HCT116 (cell line): ENCODE measurements at regions not wholly inside any gene's neighbourhood (a gene's known extent, or its start where the extent isn't known, plus 50 kb on each side); places are given as distances from the start of the nearest gene placed in this dataset.

Source experiments
- ATAC-seq: fragments of 200-7000 bp; cut with Tn5 transposase; 2 replicates; pipeline ENCODE4 v1.9.1; 2020; ENCODE audit warnings: mild to moderate bottlenecking, moderate library complexity
- BruUV-seq: library from RNA; stranded (reverse); fragments of 400-500 nt; replicated peaks from 2 replicates; lab custom pipeline; 2021; lab: Mats Ljungman, UMichigan
- CTCF ChIA-PET: fragments of 300-600 bp; sonication (Branson Sonifier 250); formaldehyde crosslinking; loops from one replicate; lab custom pipeline; 2021; ENCODE audit warnings: antibody characterized with exemption; lab: Charles Lee
- POLR2A ChIA-PET: fragments of 300-600, 350-600 bp; sonication (Branson Sonifier 250); formaldehyde crosslinking; loops from one replicate; lab custom pipeline; 2021; ENCODE audit warnings: antibody characterized with exemption; lab: Charles Lee
- RAD21 ChIA-PET, 2 experiments: fragments of 300-600 bp; sonication (Branson Sonifier 250); formaldehyde crosslinking; loops; one replicate each; lab custom pipeline; 2023; ENCODE audit warnings: low total read pairs in 2 of 2; ENCODE audit not compliant: uncharacterized antibody in 2 of 2, unreplicated experiment in 2 of 2, low non-redundant PET in 1 of 2; lab: Charles Lee
- DNase-seq: peaks from one replicate; pipeline ENCODE4 v3.0.0-alpha.2; 2010; ENCODE audit warnings: low read depth, low spot score
- H2AFZ ChIP-seq: fragments of 200-600 bp; shearing (Covaris generic), sonication (generic); 2 replicates; pipeline ENCODE4 v1.6.1; 2017; ENCODE audit warnings: low read depth, mixed run types, mixed read lengths, antibody characterized with exemption, low read length; ENCODE audit not compliant: poor library complexity, severe bottlenecking
- H3K27ac ChIP-seq: 2 replicates; pipeline ENCODE4 v1.5.1; 2012; ENCODE audit warnings: low read depth, low read length
- H3K27me3 ChIP-seq: fragments of 200-600 bp; sonication (generic); 2 replicates; pipeline ENCODE4 v1.6.1; 2016; ENCODE audit warnings: mixed run types, low read length, mixed read lengths; ENCODE audit not compliant: insufficient read depth
- H3K36me3 ChIP-seq, 2 experiments: fragments of 200-500 bp in 1 of 2; fragments of 200-600 bp in 1 of 2; sonication (Bioruptor generic) in 1 of 2; sonication (generic) in 1 of 2; 2 replicates each; pipeline versions ENCODE4 v1.5.1 to v1.6.1; 2014 to 2016; ENCODE audit warnings: low read length in 2 of 2, inconsistent platforms in 1 of 2, mixed read lengths in 1 of 2, mixed run types in 1 of 2; ENCODE audit not compliant: insufficient read depth in 2 of 2, control insufficient read depth in 1 of 2
- H3K4me1 ChIP-seq, 2 experiments: fragments of 200-600 bp in 1 of 2; sonication (generic) in 1 of 2; 2 replicates each; pipeline versions ENCODE4 v1.5.1 to v1.6.1; 2012 to 2017; ENCODE audit warnings: low read length in 2 of 2, inconsistent platforms in 1 of 2, mild to moderate bottlenecking in 1 of 2, mixed read lengths in 1 of 2, mixed run types in 1 of 2, moderate library complexity in 1 of 2; ENCODE audit not compliant: insufficient read depth in 2 of 2, control insufficient read depth in 1 of 2
- H3K4me2 ChIP-seq: fragments of 200-600 bp; sonication (generic); 2 replicates; pipeline ENCODE4 v1.6.1; 2017; ENCODE audit warnings: mixed run types, low read length, mixed read lengths
- H3K4me3 ChIP-seq, 2 experiments: fragments of 200-600 bp in 1 of 2; sonication (generic) in 1 of 2; replicated peaks in 1 of 2; 2 replicates each; pipeline ENCODE4 v1.5.1; 2011 to 2016; ENCODE audit warnings: low read length in 2 of 2, control low read depth in 1 of 2, low read depth in 1 of 2, mild to moderate bottlenecking in 1 of 2, mixed read lengths in 1 of 2, mixed run types in 1 of 2
- H3K79me2 ChIP-seq: fragments of 200-600 bp; sonication (generic); 2 replicates; pipeline ENCODE4 v1.6.1; 2017; ENCODE audit warnings: mild to moderate bottlenecking, mixed run types, low read length, moderate library complexity, mixed read lengths; ENCODE audit not compliant: insufficient read depth
- H3K9ac ChIP-seq: fragments of 200-600 bp; sonication (generic); 2 replicates; pipeline ENCODE4 v1.6.1; 2016; ENCODE audit warnings: low read length, mixed read lengths
- H3K9me2 ChIP-seq: fragments of 200-600 bp; sonication (generic), shearing (Covaris generic); 2 replicates; pipeline ENCODE4 v1.6.1; 2017; ENCODE audit warnings: mixed run types, mild to moderate bottlenecking, moderate library complexity; ENCODE audit not compliant: insufficient read depth
- H3K9me3 ChIP-seq, 2 experiments: fragments of 200-500 bp in 1 of 2; fragments of 200-600 bp in 1 of 2; sonication (Bioruptor generic) in 1 of 2; sonication (generic) in 1 of 2; 2 replicates each; pipeline ENCODE4 v1.6.1; 2014 to 2017; ENCODE audit warnings: low read length in 2 of 2, mixed read lengths in 2 of 2, inconsistent platforms in 1 of 2, low read depth in 1 of 2, mild to moderate bottlenecking in 1 of 2, mixed run types in 1 of 2, moderate library complexity in 1 of 2; ENCODE audit not compliant: control insufficient read depth in 1 of 2, insufficient read depth in 1 of 2
- H4K20me1 ChIP-seq: fragments of 200-600 bp; sonication (generic), shearing (Covaris generic); 2 replicates; pipeline ENCODE4 v1.6.1; 2017; ENCODE audit warnings: mixed run types, mild to moderate bottlenecking, moderate library complexity; ENCODE audit not compliant: insufficient read depth
- CBX3 ChIP-seq: IDR thresholded peaks from 2 replicates; pipeline ENCODE4 v1.6.1; 2012; ENCODE audit warnings: low read depth
- EGR1 ChIP-seq: IDR thresholded peaks from 2 replicates; pipeline ENCODE4 v1.6.1; 2012; ENCODE audit warnings: low read depth
- ELF1 ChIP-seq: IDR thresholded peaks from 2 replicates; pipeline ENCODE4 v1.6.1; 2012; ENCODE audit warnings: low read depth, borderline replicate concordance
- EZH2 ChIP-seq: fragments of 200-600 bp; sonication (generic); IDR thresholded peaks from 2 replicates; pipeline ENCODE4 v1.6.1; 2017; ENCODE audit warnings: antibody characterized with exemption, mixed run types
- FOSL1 ChIP-seq: IDR thresholded peaks from 2 replicates; pipeline ENCODE4 v1.6.1; 2012; ENCODE audit warnings: low read depth
- JUND ChIP-seq: IDR thresholded peaks from 2 replicates; pipeline ENCODE4 v1.6.1; 2012
- POLR2A ChIP-seq: IDR thresholded peaks from 2 replicates; pipeline ENCODE4 v1.7.0; 2011; ENCODE audit warnings: borderline replicate concordance; ENCODE audit not compliant: insufficient read depth, insufficient read length; ENCODE audit errors: extremely low read depth
- POLR2AphosphoS5 ChIP-seq: IDR thresholded peaks from 2 replicates; pipeline ENCODE4 v1.6.1; 2011; ENCODE audit warnings: mild to moderate bottlenecking, low read depth, low read length, moderate library complexity
- RAD21 ChIP-seq: IDR thresholded peaks from 2 replicates; pipeline ENCODE4 v1.6.1; 2012; ENCODE audit warnings: low read depth, mild to moderate bottlenecking
- SP1 ChIP-seq: IDR thresholded peaks from 2 replicates; pipeline ENCODE4 v1.6.1; 2012; ENCODE audit warnings: low read depth
- SRF ChIP-seq: IDR thresholded peaks from 2 replicates; pipeline ENCODE4 v1.6.1; 2012; ENCODE audit warnings: low read depth
- TCF7L2 ChIP-seq: IDR thresholded peaks from 2 replicates; pipeline ENCODE4 v1.7.0; 2011; ENCODE audit warnings: borderline replicate concordance, inconsistent platforms; ENCODE audit not compliant: insufficient read depth, insufficient read length; ENCODE audit errors: extremely low read depth
- YY1 ChIP-seq: IDR thresholded peaks from 2 replicates; pipeline ENCODE4 v1.6.1; 2011; ENCODE audit warnings: low read length, low read depth, moderate library complexity, mild to moderate bottlenecking; ENCODE audit not compliant: insufficient replicate concordance; ENCODE audit errors: extremely low read depth
- ZFX ChIP-seq: fragments of 450-650 bp; IDR thresholded peaks from 2 replicates; pipeline ENCODE4 v1.6.1; 2017
- ZNF274 ChIP-seq: fragments of 200-500 bp; sonication (Bioruptor generic); IDR thresholded peaks from 2 replicates; pipeline ENCODE4 v1.6.1; 2014; ENCODE audit warnings: mild to moderate bottlenecking, low read depth, low read length, inconsistent platforms
- intact Hi-C: fragments of 100-400 bp; cut with micrococcal nuclease; formaldehyde crosslinking; loops from 2 replicates; pipeline ENCODE4 v1.10.0; 2022
- TF ChIP-seq, protein P1 (sequence below): IDR thresholded peaks from 2 replicates; pipeline ENCODE4 v1.6.1; 2011; ENCODE audit warnings: mild to moderate bottlenecking, low read length, moderate library complexity; ENCODE audit not compliant: insufficient replicate concordance; ENCODE audit errors: extremely low read depth
- TF ChIP-seq, protein P2 (sequence below): IDR thresholded peaks from 2 replicates; pipeline ENCODE4 v1.6.1; 2012; ENCODE audit warnings: low read depth
- TF ChIP-seq, protein P3 (sequence below): IDR thresholded peaks from 2 replicates; pipeline ENCODE4 v1.6.1; 2012
- TF ChIP-seq, protein P4 (sequence below), 3 experiments: fragments of 200-600 bp in 1 of 3; sonication (generic) in 1 of 3; IDR thresholded peaks in 2 of 3; conservative IDR thresholded peaks in 1 of 3; 2 replicates each; pipeline ENCODE4 v1.5.1; 2012 to 2017; ENCODE audit warnings: low read depth in 2 of 3, low read length in 2 of 3, antibody characterized with exemption in 1 of 3, borderline replicate concordance in 1 of 3, control low read depth in 1 of 3, mild to moderate bottlenecking in 1 of 3, mixed read lengths in 1 of 3, mixed run types in 1 of 3, moderate library complexity in 1 of 3; ENCODE audit not compliant: insufficient read depth in 1 of 3

DNA sequence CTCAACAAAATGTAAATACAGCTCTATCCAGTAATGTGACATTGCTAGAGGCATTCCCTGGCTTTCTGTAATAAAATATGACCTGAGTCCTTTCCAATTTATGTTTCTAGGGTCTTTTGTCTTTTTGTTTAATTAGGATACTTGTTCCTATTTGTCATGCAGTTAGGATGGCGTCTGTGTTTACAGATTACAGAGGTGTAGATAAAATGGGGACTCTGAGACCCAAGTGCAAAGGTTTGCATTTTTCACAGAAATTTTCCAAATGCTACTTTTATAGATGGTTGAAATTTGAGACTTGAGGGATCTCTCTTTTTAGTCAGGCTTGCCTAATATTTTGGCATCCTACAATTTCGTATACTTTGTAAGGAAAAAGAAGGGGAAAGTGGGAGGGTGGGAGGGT, 332.4 kb downstream of the PTEN start:
- Histone ChIP-seq H2AFZ (no peak overlapping the region), H3K4me3 (no peak overlapping the region), H3K9me2 (no peaks in the 10 kb centered on the region), H3K27me3 (no peaks in the 10 kb centered on the region), H3K9me3 (no peaks in the 10 kb centered on the region), H3K79me2 (no peaks in the 10 kb centered on the region), H3K27ac (no peak overlapping the region), H3K36me3 (no peaks in the 10 kb centered on the region), H3K4me1 (peaks cover 0 to 7% of the 10 kb centered on the region in 2 experiments; a peak in 2 of 4 replicates), H3K4me2 (no peak overlapping the region), H3K9ac (no peak overlapping the region), H4K20me1 (no peaks in the 10 kb centered on the region)
- CTCF ChIA-PET: no interaction called here
- no peak for DNase-seq
- TF ChIP-seq, protein P1, sequence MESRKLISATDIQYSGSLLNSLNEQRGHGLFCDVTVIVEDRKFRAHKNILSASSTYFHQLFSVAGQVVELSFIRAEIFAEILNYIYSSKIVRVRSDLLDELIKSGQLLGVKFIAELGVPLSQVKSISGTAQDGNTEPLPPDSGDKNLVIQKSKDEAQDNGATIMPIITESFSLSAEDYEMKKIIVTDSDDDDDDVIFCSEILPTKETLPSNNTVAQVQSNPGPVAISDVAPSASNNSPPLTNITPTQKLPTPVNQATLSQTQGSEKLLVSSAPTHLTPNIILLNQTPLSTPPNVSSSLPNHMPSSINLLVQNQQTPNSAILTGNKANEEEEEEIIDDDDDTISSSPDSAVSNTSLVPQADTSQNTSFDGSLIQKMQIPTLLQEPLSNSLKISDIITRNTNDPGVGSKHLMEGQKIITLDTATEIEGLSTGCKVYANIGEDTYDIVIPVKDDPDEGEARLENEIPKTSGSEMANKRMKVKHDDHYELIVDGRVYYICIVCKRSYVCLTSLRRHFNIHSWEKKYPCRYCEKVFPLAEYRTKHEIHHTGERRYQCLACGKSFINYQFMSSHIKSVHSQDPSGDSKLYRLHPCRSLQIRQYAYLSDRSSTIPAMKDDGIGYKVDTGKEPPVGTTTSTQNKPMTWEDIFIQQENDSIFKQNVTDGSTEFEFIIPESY: no peak
- TF ChIP-seq POLR2A (no peak), JUND (no peak), EZH2 (no peak), YY1 (no peak), FOSL1 (no peak), ZNF274 (no peak), CBX3 (no peak), POLR2AphosphoS5 (no peak), RAD21 (no peak), ELF1 (no peak), SP1 (no peak), EGR1 (no peak), SRF (no peak), TCF7L2 (no peak), ZFX (no peak)
- TF ChIP-seq, protein P2, sequence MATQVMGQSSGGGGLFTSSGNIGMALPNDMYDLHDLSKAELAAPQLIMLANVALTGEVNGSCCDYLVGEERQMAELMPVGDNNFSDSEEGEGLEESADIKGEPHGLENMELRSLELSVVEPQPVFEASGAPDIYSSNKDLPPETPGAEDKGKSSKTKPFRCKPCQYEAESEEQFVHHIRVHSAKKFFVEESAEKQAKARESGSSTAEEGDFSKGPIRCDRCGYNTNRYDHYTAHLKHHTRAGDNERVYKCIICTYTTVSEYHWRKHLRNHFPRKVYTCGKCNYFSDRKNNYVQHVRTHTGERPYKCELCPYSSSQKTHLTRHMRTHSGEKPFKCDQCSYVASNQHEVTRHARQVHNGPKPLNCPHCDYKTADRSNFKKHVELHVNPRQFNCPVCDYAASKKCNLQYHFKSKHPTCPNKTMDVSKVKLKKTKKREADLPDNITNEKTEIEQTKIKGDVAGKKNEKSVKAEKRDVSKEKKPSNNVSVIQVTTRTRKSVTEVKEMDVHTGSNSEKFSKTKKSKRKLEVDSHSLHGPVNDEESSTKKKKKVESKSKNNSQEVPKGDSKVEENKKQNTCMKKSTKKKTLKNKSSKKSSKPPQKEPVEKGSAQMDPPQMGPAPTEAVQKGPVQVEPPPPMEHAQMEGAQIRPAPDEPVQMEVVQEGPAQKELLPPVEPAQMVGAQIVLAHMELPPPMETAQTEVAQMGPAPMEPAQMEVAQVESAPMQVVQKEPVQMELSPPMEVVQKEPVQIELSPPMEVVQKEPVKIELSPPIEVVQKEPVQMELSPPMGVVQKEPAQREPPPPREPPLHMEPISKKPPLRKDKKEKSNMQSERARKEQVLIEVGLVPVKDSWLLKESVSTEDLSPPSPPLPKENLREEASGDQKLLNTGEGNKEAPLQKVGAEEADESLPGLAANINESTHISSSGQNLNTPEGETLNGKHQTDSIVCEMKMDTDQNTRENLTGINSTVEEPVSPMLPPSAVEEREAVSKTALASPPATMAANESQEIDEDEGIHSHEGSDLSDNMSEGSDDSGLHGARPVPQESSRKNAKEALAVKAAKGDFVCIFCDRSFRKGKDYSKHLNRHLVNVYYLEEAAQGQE: no peak
- TF ChIP-seq, protein P3, sequence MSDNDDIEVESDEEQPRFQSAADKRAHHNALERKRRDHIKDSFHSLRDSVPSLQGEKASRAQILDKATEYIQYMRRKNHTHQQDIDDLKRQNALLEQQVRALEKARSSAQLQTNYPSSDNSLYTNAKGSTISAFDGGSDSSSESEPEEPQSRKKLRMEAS: no peak
- TF ChIP-seq, protein P4, sequence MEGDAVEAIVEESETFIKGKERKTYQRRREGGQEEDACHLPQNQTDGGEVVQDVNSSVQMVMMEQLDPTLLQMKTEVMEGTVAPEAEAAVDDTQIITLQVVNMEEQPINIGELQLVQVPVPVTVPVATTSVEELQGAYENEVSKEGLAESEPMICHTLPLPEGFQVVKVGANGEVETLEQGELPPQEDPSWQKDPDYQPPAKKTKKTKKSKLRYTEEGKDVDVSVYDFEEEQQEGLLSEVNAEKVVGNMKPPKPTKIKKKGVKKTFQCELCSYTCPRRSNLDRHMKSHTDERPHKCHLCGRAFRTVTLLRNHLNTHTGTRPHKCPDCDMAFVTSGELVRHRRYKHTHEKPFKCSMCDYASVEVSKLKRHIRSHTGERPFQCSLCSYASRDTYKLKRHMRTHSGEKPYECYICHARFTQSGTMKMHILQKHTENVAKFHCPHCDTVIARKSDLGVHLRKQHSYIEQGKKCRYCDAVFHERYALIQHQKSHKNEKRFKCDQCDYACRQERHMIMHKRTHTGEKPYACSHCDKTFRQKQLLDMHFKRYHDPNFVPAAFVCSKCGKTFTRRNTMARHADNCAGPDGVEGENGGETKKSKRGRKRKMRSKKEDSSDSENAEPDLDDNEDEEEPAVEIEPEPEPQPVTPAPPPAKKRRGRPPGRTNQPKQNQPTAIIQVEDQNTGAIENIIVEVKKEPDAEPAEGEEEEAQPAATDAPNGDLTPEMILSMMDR (IDR thresholded peaks at IDR 0.05 in 2 of 3, conservative IDR thresholded peaks at IDR 0.05 in 1 of 3; ENCODE audit: borderline replicate concordance in 1 of 3, insufficient read depth in 1 of 3, low read depth in 2 of 3, low read length in 2 of 3): no peak
- RAD21 ChIA-PET: no interaction called here
- ATAC-seq: no peak
- POLR2A ChIA-PET: no interaction called here
- BruUV-seq: no TSS peak
- intact Hi-C loops: no loop called here
